ENCODE measurements at regions not wholly inside any gene's neighbourhood (a gene's known extent, or its start where the extent isn't known, plus 50 kb on each side); places are given as distances from the start of the nearest gene placed in this dataset.

DNA sequence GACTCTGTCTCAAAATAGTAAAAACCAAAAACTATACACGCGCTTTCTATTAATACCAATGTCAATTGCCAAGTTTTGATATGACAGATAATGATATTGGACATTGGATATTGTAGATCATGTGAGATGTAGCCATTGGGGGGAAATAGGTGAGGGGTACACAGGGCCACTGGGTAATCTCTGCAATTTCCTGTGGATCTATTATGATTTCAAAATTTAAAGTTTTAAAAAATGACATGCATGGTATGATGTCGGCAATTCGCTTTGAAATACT is 266.0 kb downstream of the PARN start:
- TF ChIP-seq, protein P1, sequence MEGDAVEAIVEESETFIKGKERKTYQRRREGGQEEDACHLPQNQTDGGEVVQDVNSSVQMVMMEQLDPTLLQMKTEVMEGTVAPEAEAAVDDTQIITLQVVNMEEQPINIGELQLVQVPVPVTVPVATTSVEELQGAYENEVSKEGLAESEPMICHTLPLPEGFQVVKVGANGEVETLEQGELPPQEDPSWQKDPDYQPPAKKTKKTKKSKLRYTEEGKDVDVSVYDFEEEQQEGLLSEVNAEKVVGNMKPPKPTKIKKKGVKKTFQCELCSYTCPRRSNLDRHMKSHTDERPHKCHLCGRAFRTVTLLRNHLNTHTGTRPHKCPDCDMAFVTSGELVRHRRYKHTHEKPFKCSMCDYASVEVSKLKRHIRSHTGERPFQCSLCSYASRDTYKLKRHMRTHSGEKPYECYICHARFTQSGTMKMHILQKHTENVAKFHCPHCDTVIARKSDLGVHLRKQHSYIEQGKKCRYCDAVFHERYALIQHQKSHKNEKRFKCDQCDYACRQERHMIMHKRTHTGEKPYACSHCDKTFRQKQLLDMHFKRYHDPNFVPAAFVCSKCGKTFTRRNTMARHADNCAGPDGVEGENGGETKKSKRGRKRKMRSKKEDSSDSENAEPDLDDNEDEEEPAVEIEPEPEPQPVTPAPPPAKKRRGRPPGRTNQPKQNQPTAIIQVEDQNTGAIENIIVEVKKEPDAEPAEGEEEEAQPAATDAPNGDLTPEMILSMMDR (IDR thresholded peaks at IDR 0.05): no peak
- no peak for TF ChIP-seq POLR2A (IDR thresholded peaks at IDR 0.05)
